Common myeloid progenitor, CD34-positive (primary cell): ENCODE measurements at regions not wholly inside any gene's neighbourhood (a gene's known extent, or its start where the extent isn't known, plus 50 kb on each side); places are given as distances from the start of the nearest gene placed in this dataset.
A peak's percentile ranks its signal among the peaks of the same experiment; 100 is the strongest.

Experiments used
- CTCF ChIA-PET: fragments of 350-600 bp; sonication (Branson Sonifier 250); formaldehyde crosslinking; loops from one replicate; lab custom pipeline; 2021; ENCODE audit warnings: antibody characterized with exemption; lab: Charles Lee
- POLR2A ChIA-PET: fragments of 350-600 bp; sonication (Branson Sonifier 250); formaldehyde crosslinking; loops from one replicate; lab custom pipeline; 2021; ENCODE audit warnings: antibody characterized with exemption; lab: Charles Lee
- DNase-seq, 3 donors: peaks; one replicate each; pipeline versions ENCODE4 v3.0.0 to v3.0.0-alpha.2; 2013
- H3K27ac ChIP-seq, 2 experiments: 1 replicate in 1 of 2; 2 replicates in 1 of 2; pipeline ENCODE4 v1.7.0; 2013; ENCODE audit warnings: inconsistent platforms in 2 of 2, low read length in 2 of 2, mild to moderate bottlenecking in 2 of 2, low read depth in 1 of 2, moderate library complexity in 1 of 2; ENCODE audit not compliant: severe bottlenecking in 2 of 2, insufficient read depth in 1 of 2, poor library complexity in 1 of 2
- H3K27me3 ChIP-seq, 5 experiments: replicated peaks in 2 of 5; 1 replicate in 3 of 5; 2 replicates in 2 of 5; pipeline versions ENCODE4 v1.6.1 to v1.7.0; 2013; ENCODE audit warnings: low read length in 4 of 5, mild to moderate bottlenecking in 2 of 5, moderate library complexity in 2 of 5, inconsistent platforms in 1 of 5; ENCODE audit not compliant: insufficient read depth in 5 of 5, control insufficient read depth in 4 of 5
- H3K36me3 ChIP-seq, 4 experiments: 1 replicate in 2 of 4; 2 replicates in 2 of 4; pipeline versions ENCODE4 v1.6.1 to v1.7.0; 2013; ENCODE audit warnings: low read length in 3 of 4, control low read depth in 1 of 4, mild to moderate bottlenecking in 1 of 4; ENCODE audit not compliant: control insufficient read depth in 4 of 4, insufficient read depth in 4 of 4
- H3K4me1 ChIP-seq, 4 experiments: 1 replicate in 3 of 4; 2 replicates in 1 of 4; pipeline versions ENCODE4 v1.6.1 to v1.7.1; 2013; ENCODE audit warnings: low read length in 3 of 4, mild to moderate bottlenecking in 3 of 4, control low read depth in 1 of 4, inconsistent platforms in 1 of 4, moderate library complexity in 1 of 4; ENCODE audit not compliant: control insufficient read depth in 4 of 4, insufficient read depth in 4 of 4; ENCODE audit errors: control extremely low read depth in 1 of 4
- H3K4me3 ChIP-seq, 7 experiments: 1 replicate in 4 of 7; 2 replicates in 3 of 7; pipeline versions ENCODE4 v1.5.1 to v1.7.0; 2013; ENCODE audit warnings: mild to moderate bottlenecking in 7 of 7, low read length in 6 of 7, moderate library complexity in 6 of 7, inconsistent platforms in 2 of 7, low read depth in 2 of 7, control low read depth in 1 of 7; ENCODE audit not compliant: insufficient read depth in 4 of 7, control insufficient read depth in 1 of 7; ENCODE audit errors: extremely low read depth in 1 of 7
- H3K9me3 ChIP-seq, 5 experiments: 1 replicate in 4 of 5; 2 replicates in 1 of 5; pipeline versions ENCODE4 v1.6.1 to v1.7.1; 2013; ENCODE audit warnings: low read length in 4 of 5, mild to moderate bottlenecking in 2 of 5, inconsistent platforms in 1 of 5, low read depth in 1 of 5, moderate library complexity in 1 of 5; ENCODE audit not compliant: control insufficient read depth in 4 of 5, insufficient read depth in 2 of 5; ENCODE audit errors: control extremely low read depth in 1 of 5
- WGBS: methylation state at CpG from one replicate; pipeline ENCODE4 v1.1.5; 2013; ENCODE audit not compliant: insufficient coverage; 5-methylcytosine and 5-hydroxymethylcytosine counted together

DNA sequence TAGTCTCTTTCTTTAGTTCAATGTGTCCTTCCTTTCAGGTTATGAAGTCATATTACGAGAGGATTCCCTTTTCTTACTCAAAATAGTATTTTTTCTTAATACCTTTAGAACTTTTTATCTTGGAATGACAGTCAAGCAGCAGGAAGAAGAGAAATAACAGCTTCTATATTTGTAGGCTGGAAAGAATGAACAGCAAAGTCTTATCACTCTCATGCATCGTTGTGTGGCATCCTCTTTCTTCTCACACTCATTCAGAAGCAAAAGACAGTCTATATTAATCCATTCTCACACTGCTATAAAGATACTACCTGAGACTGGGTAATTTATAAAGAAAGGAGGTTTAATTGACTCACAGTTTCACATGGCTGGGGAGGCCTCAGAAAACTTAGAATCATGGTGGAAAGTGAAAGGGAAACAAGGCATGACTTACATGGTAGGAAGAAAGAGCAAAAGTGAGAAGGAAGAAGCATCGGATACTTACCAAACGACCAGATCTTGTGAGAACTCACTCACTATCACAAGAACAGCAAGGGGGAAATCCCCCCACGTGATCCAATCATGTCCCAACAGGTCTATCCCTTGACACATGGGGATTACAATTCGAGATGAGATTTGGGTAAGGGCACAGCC, 1646.1 kb upstream of the CDH6 start:
- DNase-seq, result peak in 2 of 3 donors; percentile 44 to 65
- Histone ChIP-seq H3K9me3 (no peaks in the 10 kb centered on the region), H3K36me3 (no peaks in the 10 kb centered on the region), H3K4me1 (peaks cover 0 to 34% (median 0%) of the 10 kb centered on the region in 4 experiments), H3K4me3 (peak overlapping the region in 1 of 7 experiments; percentile 43), H3K27me3 (no peaks in the 10 kb centered on the region), H3K27ac (peak overlapping the region in 1 of 2 experiments; percentile 68)
- ChIA-PET POLR2A (no interaction called here), CTCF (no interaction called here)
- 74% methylated on average over 2 of the region's 6 CpGs for WGBS

- Histone ChIP-seq H3K36me3 (no peaks in the 10 kb centered on the region), H3K4me1 (peaks cover 0 to 34% (median 0%) of the 10 kb centered on the region in 4 experiments), H3K27me3 (no peaks in the 10 kb centered on the region), H3K9me3 (peaks cover 0 to 10% (median 0%) of the 10 kb centered on the region in 5 experiments), H3K27ac (no peak overlapping the region), H3K4me3 (no peak overlapping the region)
- no peak for DNase-seq
- WGBS, result 84% methylated on average over 2 of the region's 2 CpGs
- ChIA-PET CTCF (no interaction called here), POLR2A (no interaction called here)
Observed at GRCh38 chr5:29543501-29543900, 1650.0 kb upstream of the CDH6 start.

GRCh38 chr5:29524227-29524626, 1669.3 kb upstream of the CDH6 start:
- H3K9me3 ChIP-seq, result no peaks in the 10 kb centered on the region
- ChIA-PET CTCF (no interaction called here), POLR2A (no interaction called here)
- H3K36me3 ChIP-seq, result no peaks in the 10 kb centered on the region
- H3K27ac ChIP-seq, result no peak overlapping the region
- no peak overlapping the region for H3K4me3 ChIP-seq
- peaks cover 0 to 7% (median 0%) of the 10 kb centered on the region in 4 experiments for H3K4me1 ChIP-seq
- DNase-seq, result no peak
- WGBS, result 80% methylated on average over 1 of the region's 2 CpGs
- H3K27me3 ChIP-seq, result no peaks in the 10 kb centered on the region

- no peak overlapping the region for H3K4me3 ChIP-seq
- CTCF ChIA-PET, result no interaction called here
- no peaks in the 10 kb centered on the region for H3K9me3 ChIP-seq
- 100% methylated on average over 2 of the region's 2 CpGs for WGBS
- no peak for DNase-seq
- no peaks in the 10 kb centered on the region for H3K36me3 ChIP-seq
- POLR2A ChIA-PET, result no interaction called here
- no peak overlapping the region for H3K27ac ChIP-seq
- H3K27me3 ChIP-seq, result no peaks in the 10 kb centered on the region
- no peaks in the 10 kb centered on the region for H3K4me1 ChIP-seq
Observed at GRCh38 chr5:29518176-29518575, 1675.3 kb upstream of the CDH6 start.

GRCh38 chr5:29516224-29516623, 1677.3 kb upstream of the CDH6 start:
- POLR2A ChIA-PET, result interaction anchor here (0.6 kb wide), 1 partner anchor 722 kb away, joined by 3 read pairs; no protein-coding TSS in a partner anchor
- Histone ChIP-seq H3K4me3 (no peak overlapping the region), H3K9me3 (no peaks in the 10 kb centered on the region), H3K27ac (no peak overlapping the region), H3K27me3 (no peaks in the 10 kb centered on the region), H3K36me3 (no peaks in the 10 kb centered on the region), H3K4me1 (no peaks in the 10 kb centered on the region)
- CTCF ChIA-PET, result no interaction called here
- no peak for DNase-seq
- no CpG with 5 or more reads among the region's 2 CpGs for WGBS

DNA sequence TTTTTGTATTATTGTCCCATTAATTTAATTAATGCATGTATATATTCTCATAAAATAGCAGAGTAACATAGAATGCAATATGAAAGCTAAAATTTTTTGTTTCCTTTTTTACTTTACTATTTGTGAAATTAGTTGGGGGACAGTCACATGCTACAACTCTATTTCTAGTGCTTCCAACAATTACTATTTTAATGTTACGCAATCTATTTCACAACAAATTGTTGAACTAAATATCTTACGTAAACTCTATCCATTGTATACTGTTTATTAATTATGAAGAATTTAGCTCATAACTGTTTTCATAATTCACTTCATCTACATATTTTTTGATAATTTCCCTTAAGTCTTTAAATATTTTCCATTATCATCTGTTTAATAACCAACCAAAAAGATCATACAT, 1685.4 kb upstream of the CDH6 start:
- Histone ChIP-seq H3K27ac (no peak overlapping the region), H3K4me3 (no peak overlapping the region), H3K4me1 (no peaks in the 10 kb centered on the region), H3K9me3 (no peaks in the 10 kb centered on the region), H3K36me3 (no peaks in the 10 kb centered on the region), H3K27me3 (no peaks in the 10 kb centered on the region)
- DNase-seq, result no peak
- ChIA-PET CTCF (interaction anchor here (0.5 kb wide), 1 partner anchor 14 kb away, joined by 3 read pairs; no protein-coding TSS in a partner anchor), POLR2A (no interaction called here)
- no CpG with 5 or more reads among the region's 2 CpGs for whole genome bisulfite sequencing

GRCh38 chr5:29504411-29504810, 1689.1 kb upstream of the CDH6 start:
- Histone ChIP-seq H3K27ac (no peak overlapping the region), H3K4me1 (no peaks in the 10 kb centered on the region), H3K36me3 (no peaks in the 10 kb centered on the region), H3K9me3 (peaks cover 0 to 3% (median 0%) of the 10 kb centered on the region in 5 experiments), H3K4me3 (no peak overlapping the region), H3K27me3 (no peaks in the 10 kb centered on the region)
- CTCF ChIA-PET, result no interaction called here
- POLR2A ChIA-PET, result interaction anchor here (0.6 kb wide), 1 partner anchor 11 kb away, joined by 4 read pairs; no protein-coding TSS in a partner anchor
- no CpG with 5 or more reads among the region's 1 CpG for WGBS
- no peak for DNase-seq
